ENCODE measurements at regions not wholly inside any gene's neighbourhood (a gene's known extent, or its start where the extent isn't known, plus 50 kb on each side); places are given as distances from the start of the nearest gene placed in this dataset.

GRCh38 chr14:101031186-101031585, 127.7 kb upstream of the RTL1 start:
- Histone ChIP-seq H3K27ac (no peak overlapping the region), H3K4me1 (no peaks in the 10 kb centered on the region), H3K36me3 (no peaks in the 10 kb centered on the region), H3K4me3 (no peak overlapping the region), H3K27me3 (ENCODE audit: low read depth) (no peaks in the 10 kb centered on the region), H3K9me3 (no peaks in the 10 kb centered on the region)
- no peak for ATAC-seq
- TF ChIP-seq, protein P1, sequence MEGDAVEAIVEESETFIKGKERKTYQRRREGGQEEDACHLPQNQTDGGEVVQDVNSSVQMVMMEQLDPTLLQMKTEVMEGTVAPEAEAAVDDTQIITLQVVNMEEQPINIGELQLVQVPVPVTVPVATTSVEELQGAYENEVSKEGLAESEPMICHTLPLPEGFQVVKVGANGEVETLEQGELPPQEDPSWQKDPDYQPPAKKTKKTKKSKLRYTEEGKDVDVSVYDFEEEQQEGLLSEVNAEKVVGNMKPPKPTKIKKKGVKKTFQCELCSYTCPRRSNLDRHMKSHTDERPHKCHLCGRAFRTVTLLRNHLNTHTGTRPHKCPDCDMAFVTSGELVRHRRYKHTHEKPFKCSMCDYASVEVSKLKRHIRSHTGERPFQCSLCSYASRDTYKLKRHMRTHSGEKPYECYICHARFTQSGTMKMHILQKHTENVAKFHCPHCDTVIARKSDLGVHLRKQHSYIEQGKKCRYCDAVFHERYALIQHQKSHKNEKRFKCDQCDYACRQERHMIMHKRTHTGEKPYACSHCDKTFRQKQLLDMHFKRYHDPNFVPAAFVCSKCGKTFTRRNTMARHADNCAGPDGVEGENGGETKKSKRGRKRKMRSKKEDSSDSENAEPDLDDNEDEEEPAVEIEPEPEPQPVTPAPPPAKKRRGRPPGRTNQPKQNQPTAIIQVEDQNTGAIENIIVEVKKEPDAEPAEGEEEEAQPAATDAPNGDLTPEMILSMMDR (IDR thresholded peaks at IDR 0.05), result no peak
- intact Hi-C loops (cut with DNase I), result no loop called here
- no peak for DNase-seq

- Histone ChIP-seq H3K4me3 (no peak overlapping the region), H3K36me3 (no peaks in the 10 kb centered on the region), H3K27me3 (ENCODE audit: low read depth) (no peaks in the 10 kb centered on the region), H3K4me1 (no peaks in the 10 kb centered on the region), H3K27ac (no peak overlapping the region), H3K9me3 (no peaks in the 10 kb centered on the region)
- DNase-seq (no peak), ATAC-seq (no peak)
- TF ChIP-seq, protein P1 (IDR thresholded peaks at IDR 0.05), result no peak
- intact Hi-C loops (cut with DNase I), result no loop called here
Measured at GRCh38 chr14:101031721-101032120, 128.2 kb upstream of the RTL1 start.

GRCh38 chr14:101032433-101032832, 128.9 kb upstream of the RTL1 start:
- Histone ChIP-seq H3K4me3 (no peak overlapping the region), H3K4me1 (no peaks in the 10 kb centered on the region), H3K27ac (no peak overlapping the region), H3K27me3 (ENCODE audit: low read depth) (no peaks in the 10 kb centered on the region), H3K36me3 (no peaks in the 10 kb centered on the region), H3K9me3 (no peaks in the 10 kb centered on the region)
- intact Hi-C loops (cut with DNase I), result no loop called here
- TF ChIP-seq, protein P1 (IDR thresholded peaks at IDR 0.05), result no peak
- DNase-seq, result no peak
- ATAC-seq, result no peak

GRCh38 chr14:101033006-101033405, 129.5 kb upstream of the RTL1 start:
- ATAC-seq, result no peak
- DNase-seq, result no peak
- Histone ChIP-seq H3K9me3 (no peaks in the 10 kb centered on the region), H3K36me3 (no peaks in the 10 kb centered on the region), H3K27ac (no peak overlapping the region), H3K4me1 (no peaks in the 10 kb centered on the region), H3K27me3 (ENCODE audit: low read depth) (no peaks in the 10 kb centered on the region), H3K4me3 (no peak overlapping the region)
- intact Hi-C loops (cut with DNase I), result no loop called here
- TF ChIP-seq, protein P1 (IDR thresholded peaks at IDR 0.05), result no peak

DNA sequence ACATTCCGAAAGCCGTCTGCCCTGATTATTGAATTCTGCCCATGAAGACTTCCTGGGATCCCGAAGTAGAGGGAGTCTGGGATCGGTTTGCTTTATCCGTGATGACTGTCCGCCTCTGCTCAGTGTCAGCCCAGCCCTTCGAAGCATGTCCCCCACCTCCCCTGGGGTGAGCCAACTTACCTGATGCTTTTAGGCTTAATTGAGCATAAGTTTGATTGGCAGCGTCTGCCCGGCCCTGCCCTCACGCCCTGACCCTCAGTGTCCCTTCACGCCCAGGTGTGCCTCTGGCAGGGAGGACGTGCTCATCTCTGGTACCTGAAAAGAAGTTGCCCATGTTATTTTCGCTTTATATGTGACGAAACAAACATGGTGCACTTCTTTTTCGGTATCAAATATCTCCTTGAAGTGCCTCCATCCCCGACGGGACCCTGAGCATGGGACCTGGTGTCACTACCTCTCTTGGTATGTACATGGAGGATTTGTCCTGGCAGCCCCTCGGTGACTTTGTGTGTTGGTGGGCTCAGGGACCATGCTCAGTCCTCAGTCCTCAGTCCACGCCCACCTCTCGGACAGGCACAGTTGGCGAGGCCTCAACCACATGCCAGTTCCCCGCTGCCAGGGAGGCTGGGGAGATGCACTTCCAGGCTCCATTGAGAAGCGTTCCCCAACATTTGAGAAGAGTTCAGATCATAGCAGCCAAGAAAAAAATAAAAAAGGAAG, 130.1 kb upstream of the RTL1 start:
- intact Hi-C loops (cut with DNase I), result no loop called here
- H3K27ac ChIP-seq, result no peak overlapping the region
- ATAC-seq (no peak), DNase-seq (no peak)
- H3K27me3 ChIP-seq (ENCODE audit: low read depth), result no peaks in the 10 kb centered on the region
- H3K4me3 ChIP-seq, result no peak overlapping the region
- TF ChIP-seq, protein P1 (IDR thresholded peaks at IDR 0.05), result no peak
- no peaks in the 10 kb centered on the region for H3K4me1 ChIP-seq
- H3K36me3 ChIP-seq, result no peaks in the 10 kb centered on the region
- no peaks in the 10 kb centered on the region for H3K9me3 ChIP-seq

Data from lower lobe of right lung (tissue), 2 donors.